Neural cell (in vitro differentiated cells): ENCODE measurements at regions not wholly inside any gene's neighbourhood (a gene's known extent, or its start where the extent isn't known, plus 50 kb on each side); places are given as distances from the start of the nearest gene placed in this dataset.

Experiments used
- CTCF ChIP-seq: fragments of 450-650 bp; IDR thresholded peaks from 2 replicates; pipeline ENCODE4 v1.5.1; 2014; ENCODE audit warnings: antibody characterized with exemption, mild to moderate bottlenecking, moderate library complexity; ENCODE audit not compliant: poor library complexity, severe bottlenecking
- EP300 ChIP-seq: fragments of 450-650 bp; conservative IDR thresholded peaks from 2 replicates; pipeline ENCODE4 v1.6.1; 2014; ENCODE audit warnings: antibody characterized with exemption, mild to moderate bottlenecking, moderate library complexity; ENCODE audit not compliant: poor library complexity, severe bottlenecking
- EZH2 ChIP-seq: fragments of 200-600, 300-800 bp; shearing (Covaris generic), sonication (generic); IDR thresholded peaks from 2 replicates; pipeline ENCODE4 v1.6.1; 2014; ENCODE audit warnings: antibody characterized with exemption, low read length, borderline replicate concordance, mild to moderate bottlenecking; ENCODE audit not compliant: insufficient read depth, poor library complexity, severe bottlenecking
- TAF1 ChIP-seq: IDR thresholded peaks from 2 replicates; pipeline ENCODE4 v1.6.1; 2012; ENCODE audit warnings: low read depth
- TF ChIP-seq, protein P1 (sequence below): IDR thresholded peaks from 2 replicates; pipeline ENCODE4 v1.6.1; 2012; ENCODE audit warnings: borderline replicate concordance

DNA sequence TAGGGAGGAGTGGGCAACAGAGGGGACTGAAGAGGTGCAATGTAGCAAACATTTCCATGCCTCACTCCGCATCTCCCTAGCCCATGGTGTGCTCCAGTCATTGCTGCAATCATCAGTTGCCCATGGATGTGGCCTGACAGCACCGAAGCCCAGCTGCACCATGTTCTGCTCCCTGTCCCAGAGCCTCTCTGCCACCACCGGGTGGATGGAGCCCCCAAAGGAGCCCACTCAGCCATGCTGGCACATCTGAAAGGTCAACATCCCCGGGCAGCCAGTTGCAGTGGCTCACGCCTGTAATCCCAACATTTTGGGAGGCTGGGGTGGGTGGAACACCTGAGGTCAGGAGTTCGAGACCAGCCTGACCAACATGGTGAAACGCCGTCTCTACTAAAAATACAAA is 336.4 kb upstream of the ZMIZ1 start:
- TF ChIP-seq, protein P1, sequence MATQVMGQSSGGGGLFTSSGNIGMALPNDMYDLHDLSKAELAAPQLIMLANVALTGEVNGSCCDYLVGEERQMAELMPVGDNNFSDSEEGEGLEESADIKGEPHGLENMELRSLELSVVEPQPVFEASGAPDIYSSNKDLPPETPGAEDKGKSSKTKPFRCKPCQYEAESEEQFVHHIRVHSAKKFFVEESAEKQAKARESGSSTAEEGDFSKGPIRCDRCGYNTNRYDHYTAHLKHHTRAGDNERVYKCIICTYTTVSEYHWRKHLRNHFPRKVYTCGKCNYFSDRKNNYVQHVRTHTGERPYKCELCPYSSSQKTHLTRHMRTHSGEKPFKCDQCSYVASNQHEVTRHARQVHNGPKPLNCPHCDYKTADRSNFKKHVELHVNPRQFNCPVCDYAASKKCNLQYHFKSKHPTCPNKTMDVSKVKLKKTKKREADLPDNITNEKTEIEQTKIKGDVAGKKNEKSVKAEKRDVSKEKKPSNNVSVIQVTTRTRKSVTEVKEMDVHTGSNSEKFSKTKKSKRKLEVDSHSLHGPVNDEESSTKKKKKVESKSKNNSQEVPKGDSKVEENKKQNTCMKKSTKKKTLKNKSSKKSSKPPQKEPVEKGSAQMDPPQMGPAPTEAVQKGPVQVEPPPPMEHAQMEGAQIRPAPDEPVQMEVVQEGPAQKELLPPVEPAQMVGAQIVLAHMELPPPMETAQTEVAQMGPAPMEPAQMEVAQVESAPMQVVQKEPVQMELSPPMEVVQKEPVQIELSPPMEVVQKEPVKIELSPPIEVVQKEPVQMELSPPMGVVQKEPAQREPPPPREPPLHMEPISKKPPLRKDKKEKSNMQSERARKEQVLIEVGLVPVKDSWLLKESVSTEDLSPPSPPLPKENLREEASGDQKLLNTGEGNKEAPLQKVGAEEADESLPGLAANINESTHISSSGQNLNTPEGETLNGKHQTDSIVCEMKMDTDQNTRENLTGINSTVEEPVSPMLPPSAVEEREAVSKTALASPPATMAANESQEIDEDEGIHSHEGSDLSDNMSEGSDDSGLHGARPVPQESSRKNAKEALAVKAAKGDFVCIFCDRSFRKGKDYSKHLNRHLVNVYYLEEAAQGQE = no peak
- TF ChIP-seq EP300 (no peak), CTCF (no peak), EZH2 (no peak), TAF1 (no peak)
